NCI-H1694 (cell line): ENCODE measurements at regions not wholly inside any gene's neighbourhood (a gene's known extent, or its start where the extent isn't known, plus 50 kb on each side); places are given as distances from the start of the nearest gene placed in this dataset.
"Not testable (repeated sequence)": the region's sequence is repeated elsewhere in the genome, so short reads cannot be mapped to it uniquely, and the experiment has no call there.

ENCODE experiments used
- DNase-seq: peaks from one replicate; lab custom pipeline; 2025; lab: John Stamatoyannopoulos, UW

DNA sequence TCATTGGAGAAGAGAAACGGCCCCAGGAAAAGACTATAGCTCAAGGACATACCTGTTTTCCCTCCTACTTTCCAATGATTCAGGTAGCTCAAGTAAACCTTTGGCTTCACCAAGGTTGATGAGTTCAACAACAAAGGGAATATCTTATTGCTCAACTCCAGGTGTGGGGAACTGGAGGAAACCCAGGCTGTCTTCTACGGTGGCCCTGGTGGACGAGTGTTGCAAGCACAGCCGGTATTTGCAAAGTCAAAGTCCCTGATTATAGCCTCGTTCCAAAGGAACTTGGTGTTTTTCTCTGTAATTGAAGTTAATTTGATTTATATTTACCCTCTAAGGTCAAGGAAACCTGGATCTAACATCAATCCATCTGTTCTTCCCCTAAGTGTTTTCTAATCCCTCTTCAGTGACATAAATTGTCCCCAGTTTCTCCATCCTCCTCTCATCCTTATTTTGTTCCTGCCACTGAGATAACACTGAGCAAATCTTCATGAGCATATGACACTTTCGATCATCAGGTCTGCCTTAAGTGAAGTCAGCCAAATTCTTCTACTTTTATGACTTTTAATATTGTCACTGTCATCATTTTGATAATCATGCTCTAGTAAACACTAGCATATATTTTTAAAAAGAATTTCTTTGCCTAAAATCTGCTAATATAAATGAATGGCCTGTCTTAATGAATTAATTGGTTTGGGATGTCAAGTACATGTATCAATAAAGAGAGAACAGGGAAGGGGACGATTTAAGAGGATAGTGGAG, 174.6 kb upstream of the TBX3 start:
- DNase-seq: no peak

DNA sequence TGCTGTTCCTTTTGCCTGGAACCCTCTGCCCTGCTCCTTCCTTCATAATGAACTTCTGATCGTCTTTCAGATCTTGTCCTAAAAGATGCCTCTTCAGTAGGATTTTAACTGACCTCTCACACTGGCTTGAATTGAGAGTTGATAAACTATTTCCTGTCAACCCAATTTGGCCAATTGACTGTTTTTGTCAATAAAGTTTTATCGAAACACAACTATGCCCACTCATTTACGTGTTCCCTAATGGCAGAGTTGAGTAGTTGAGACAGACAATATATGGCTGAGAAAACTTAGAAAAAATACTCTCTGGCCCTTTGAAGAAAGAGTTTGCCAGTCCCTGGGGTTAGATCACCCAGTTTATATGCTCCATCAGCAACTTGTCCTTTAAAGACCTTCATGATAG, 171.7 kb upstream of the TBX3 start:
- no peak for DNase-seq

DNA sequence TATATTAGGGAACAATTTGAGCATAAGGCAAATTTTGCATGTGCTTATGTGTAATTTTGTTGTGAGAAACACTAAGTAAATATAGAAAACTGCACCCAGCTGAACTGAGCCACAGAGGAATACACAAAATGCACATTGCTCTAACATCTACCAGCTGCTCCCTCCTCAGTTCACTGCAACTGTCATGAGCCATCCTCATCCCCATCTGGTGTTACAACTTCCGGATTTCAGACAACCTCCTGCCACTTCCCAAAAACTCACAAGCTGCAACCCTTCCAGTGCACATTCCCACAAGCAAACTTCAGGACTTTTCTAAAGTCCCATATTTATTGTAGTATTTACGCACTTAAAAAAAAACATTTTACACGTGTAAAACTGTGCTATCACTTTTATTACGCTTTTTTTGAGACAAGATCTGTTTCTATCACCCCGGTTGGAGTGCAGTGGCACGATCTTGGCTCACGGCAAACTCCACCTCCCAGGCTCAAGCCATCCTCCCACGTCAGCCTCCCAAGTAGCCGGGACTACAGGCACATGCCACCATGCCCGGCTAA, 169.1 kb upstream of the TBX3 start:
- DNase-seq: no peak

DNA sequence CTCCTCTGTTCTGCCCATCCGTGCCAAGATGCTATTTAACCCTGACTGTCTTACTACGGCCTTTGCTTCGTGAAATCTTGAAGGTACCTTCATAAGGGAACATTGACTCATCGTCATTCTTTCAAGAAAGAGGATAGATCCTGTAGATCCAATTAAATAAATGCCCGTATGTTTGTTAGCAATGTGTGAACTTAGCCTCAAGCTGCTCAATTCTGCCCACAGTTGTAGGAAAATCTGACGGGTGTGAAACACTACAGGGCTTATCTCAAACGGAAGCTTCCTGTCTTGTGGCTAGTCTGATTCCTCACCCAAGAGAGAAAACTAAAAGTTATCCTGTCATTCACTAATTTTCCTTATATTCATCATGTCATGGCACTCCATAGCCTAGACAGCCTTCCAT, 168.0 kb upstream of the TBX3 start:
- DNase-seq: no peak

DNA sequence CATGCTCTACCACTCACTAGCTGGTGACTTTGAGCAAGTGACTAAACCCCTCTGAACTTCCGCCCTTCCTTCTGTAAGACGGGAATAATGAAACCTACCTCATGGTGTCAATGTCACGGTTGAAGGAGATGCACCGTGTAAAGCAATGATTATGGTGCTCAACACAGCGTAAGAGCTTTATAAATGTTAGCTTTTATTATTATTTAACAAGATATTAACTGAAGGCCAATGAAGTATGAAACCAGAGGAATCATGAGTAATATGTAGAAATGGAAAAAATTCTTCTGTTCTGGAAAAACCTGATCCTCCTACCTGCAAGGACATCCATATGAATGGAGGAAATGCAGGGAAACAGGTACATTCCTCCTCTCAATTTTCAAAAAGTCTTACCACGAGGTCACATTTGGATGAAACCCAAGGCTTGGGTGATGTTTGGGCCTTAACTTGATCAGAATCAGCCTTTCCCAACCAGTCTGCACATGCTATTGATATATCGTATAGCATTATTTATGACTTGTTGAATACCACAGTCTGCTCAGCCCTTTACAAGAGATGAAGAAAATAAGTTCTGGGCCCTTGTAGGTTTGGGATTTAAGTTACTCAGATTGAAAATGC, 166.8 kb upstream of the TBX3 start:
- no peak for DNase-seq

DNA sequence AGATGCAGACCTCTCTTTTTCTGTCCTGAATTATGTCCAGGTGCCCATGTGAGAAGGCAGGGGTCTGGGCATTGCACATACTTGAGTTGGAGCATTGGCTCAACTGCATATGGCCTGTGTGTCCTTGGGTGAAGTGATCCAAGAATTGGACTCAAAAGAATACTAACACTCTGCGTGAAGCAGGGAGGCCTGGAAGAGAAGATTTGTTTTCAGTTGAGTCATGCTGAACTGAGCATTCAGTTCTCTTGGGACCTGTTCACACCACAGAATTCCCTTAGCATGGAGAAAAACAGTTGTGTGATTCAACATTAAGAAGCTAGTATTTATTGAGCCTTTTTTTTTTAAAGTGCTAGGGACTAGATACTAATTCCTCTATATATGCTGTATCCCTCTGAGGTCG, 164.7 kb upstream of the TBX3 start:
- DNase-seq: no peak

DNA sequence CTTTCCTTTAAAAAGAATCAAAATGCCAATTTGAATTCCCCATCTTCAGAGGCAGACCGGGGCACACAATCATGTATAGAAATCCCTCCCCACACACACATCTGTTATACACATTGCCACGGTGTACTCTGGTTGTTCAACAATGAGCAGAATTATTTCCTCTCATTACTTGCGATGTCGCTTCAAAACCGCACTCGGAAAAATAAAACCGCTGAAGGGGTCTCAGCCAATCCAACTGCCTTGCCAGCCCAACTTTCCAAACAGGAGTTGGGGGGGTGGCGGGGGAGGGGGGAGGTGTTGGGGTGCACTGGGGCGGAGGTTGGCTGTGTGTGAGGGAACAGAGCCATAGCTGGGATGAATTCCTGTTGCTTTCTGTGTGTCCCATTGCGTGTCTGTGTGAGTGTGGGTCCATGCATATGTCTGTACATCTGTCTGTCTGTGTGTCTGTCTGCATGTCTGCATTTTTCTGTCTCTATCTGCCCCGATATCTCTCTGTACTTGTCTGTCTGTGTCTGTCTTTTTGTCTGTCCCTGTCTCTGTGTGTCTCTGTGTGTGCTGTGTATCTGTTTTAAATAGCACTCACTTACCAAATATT, 163.6 kb upstream of the TBX3 start:
- no peak for DNase-seq

DNA sequence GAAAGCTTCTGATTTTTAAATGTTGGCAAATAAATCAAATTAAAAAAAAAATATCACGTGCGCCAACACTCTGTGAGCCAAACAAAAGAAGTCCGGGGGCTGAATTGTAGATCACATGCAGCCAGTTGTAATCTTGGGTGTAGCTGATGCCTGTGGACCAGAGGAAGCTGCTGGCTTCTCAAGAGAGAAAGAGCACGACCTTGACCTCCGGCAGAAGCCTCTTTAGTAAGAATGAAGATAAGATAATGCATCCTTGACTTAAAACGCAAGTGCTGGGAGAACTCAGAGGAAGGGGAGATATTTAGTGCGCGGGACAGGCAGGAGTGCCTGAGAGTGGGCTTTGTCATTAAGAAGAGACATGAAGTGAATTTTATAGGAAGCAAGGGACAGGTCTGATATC, 162.8 kb upstream of the TBX3 start:
- DNase-seq: no peak

DNA sequence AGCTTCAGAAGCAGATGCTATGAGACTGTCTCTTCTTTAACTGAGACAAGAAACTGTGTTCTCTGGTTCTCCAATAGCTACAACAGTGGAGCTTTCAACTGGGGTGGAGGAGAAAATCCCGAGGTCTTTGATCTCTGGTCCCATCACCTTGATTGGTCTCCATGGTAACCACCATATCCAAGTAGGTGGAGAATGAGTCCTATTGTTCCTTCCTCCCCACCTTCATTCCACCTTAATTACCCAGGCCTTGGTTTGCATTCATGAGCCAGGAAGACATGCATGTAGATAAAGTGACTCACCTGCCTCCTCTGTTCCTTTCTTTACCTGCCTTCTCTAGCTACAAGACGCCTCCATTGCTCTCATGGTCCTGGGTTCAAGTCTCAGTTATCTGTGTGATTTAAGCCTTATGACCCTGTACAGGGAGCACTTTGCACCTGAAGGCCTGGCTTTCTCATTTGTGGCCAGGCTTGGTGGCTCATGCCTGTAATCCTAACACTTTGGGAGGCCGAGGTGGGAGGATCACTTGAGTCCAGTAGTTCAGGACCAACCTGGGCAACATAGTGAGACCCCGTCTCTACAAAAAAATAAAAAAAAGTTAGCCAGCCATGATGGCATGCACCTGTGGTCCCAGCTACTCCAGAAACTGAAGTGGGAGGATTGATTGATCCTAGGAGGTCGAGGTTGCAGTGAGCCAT, 157.7 kb upstream of the TBX3 start:
- DNase-seq: no peak

DNA sequence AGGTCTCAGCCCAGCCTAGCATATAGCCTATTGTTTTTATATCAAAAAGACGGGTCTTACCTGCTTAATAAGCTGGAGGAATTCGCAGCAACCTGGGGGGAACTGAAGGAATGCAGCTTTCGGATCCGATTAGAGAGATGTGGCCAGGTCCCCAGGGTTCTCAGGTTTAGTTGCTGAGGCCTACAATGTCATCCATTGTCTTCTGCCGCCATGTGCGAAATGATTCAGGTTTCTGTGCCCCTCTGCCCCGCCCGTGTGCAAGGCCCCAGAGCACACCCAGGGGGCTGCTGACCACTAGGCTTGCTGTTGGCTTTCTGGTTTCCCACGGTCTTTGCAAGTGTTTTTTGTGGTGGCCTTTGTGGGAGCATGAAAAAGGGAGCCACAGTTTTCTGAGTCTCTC, 154.5 kb upstream of the TBX3 start:
- DNase-seq: no peak

DNA sequence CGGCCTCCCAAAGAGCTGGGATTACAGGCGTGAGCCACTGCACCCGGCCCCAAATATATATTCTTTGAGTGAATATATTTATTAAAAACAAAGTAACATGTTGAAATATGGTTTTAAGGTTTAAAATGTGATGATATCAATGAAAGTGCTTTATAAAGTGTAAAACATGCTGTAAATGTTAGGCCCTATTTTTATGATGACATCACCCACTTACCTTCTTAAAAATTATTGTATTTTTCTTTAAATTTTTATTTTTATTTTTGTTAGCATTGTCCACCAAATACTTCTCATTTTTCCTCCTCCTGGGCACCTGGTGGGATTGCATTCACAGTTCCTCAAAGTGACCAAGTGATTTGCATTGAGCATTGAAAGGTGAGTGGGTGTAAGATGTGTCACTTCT, 152.6 kb upstream of the TBX3 start:
- no peak for DNase-seq

DNA sequence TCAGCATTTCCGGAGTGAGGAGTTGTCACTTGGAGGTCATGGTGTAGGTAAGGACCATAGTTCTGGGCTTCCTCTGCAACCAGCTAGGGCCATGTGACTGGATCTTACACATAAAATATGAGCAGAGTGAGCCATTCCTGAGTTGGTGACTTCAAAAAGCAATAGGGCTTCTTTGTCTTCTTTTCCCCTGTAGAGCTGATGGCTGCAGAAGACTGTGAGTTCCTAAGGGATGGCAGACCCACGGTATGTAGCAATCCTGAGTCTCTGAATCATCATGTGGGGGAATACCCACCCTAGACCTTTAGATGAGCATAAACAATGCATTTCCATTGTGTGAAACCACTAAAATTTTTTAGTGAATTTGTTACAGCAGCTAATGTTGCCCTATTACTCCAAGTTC, 151.1 kb upstream of the TBX3 start:
- no peak for DNase-seq

DNA sequence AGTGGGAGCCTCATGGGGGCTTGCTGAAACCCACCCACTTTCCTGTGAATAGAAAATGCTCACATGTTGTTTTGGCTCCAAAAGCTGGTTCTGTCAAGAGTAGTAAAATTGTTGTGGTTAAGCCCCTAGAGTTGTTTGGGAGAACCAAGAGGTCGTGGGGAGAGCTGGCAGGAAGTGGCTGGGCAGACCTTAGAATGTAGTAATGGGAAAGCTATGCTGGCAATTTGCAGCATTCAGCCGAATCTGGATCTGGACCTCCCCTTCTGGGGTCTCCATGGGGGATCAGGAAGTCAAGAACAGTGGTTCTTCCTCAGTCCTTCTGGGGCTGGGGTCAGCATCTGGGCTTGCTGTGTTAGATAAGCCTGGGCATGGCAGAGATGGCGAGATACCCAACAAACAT, 150.6 kb upstream of the TBX3 start:
- no peak for DNase-seq

DNA sequence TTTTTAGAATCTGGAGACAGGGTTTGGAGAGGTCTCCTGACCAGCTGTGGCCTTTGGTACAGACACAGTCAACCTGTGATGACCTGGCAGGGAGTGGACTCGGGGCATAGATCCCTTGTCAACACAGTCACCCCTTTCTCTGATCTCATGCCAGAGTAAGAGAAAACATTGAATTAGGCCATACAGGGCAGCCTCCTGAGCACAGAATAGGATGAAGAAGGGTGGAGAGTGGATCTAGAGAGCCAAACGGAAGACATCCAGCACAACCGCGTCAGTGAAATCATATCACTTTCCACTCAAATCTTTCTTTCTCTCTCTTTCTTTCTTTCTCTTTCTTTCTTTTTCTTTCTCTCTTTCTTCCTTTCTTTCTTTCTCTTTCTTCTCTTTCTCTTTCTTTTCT, 145.9 kb upstream of the TBX3 start:
- no peak for DNase-seq

DNA sequence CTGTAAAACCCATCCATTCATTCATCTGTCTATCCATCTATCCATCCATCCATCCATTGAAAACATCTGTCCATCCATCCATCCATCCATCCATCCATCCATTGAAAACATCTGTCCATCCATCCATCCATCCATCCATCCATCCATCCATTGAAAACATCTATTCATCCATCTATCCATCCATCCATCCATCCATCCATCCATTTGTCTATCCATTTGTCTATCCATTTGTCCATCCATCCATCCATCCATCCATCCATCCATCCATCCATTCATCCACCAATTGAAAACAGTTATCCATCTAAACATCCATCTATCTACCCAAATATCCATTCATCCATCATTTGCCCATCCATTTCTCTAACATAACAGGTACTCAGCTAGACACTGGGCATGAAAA, 145.3 kb upstream of the TBX3 start:
- not testable (repeated sequence) for DNase-seq

DNA sequence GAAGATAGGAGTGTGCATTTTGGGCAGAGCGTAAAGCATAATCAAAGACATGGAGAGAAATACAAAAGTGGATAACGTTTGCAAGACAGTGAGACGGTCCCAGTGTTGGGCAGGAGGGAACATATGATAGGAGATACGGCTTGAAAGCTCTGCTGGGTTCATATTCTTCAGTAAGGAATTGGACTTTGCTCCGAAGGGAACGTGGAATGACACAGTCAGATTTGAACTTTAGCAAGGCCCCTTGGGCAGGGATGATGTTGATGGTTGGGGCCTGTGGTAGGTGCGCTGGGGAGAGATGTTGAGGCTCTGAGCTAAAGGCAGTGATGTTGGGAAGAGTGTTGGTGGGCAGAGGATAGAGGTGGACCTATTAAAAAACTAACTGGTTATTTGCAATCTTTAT, 143.5 kb upstream of the TBX3 start:
- no peak for DNase-seq

DNA sequence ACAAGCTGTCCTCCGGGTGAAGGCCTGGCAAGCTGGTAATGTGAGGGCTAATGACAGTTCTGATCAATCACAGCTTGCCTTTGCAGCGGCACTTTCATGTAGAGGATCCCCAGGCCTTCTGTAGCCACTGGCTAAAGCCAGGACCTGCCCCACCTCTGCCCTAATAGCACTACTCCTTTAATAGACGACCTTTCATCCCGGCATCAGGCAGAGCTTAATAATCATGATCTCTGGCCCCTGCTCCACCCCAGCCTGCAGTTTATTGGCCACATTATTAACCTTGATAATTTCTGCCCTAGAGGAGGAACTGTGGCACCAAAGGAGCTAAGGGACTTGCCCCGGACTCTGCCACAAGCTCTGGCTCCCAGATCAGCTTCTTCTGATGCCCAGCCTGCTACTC, 142.3 kb upstream of the TBX3 start:
- DNase-seq: no peak

DNA sequence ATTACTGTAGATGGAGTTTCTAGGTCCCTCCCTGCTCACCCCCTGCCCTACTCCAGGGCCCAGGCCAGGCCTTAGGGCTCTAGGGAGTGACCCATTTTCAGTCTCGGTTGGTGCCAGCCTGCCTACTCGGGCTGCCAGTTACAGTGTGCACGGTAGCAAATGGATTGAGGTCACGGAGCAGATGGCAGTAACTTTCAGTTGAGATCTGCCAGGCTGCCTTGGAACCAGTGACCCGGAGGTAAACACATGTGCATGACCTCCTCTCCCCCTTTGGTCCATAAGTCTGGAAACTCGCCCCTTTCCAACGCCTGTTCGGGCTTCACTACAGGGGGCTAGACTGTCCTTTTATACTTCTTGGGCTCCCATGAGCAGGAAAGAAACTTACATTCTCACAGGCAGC, 139.7 kb upstream of the TBX3 start:
- DNase-seq: no peak

DNA sequence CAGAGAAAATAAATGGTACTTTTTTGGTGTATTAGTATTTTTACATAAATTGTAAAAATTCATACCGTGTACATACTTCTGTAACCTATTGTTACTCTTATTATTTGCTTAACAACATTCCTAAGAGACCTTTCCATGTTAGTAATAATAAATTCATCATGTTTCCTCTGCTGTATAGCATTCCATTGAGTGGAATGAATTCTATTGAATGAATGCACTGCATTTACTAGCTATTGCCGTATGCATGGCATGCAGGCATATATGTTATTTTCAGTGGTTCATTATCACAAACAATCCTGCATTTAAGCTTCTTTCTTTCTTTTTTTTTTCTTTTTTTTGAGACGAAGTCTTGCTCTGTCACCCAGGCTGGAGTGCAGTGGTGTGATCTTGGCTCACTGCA, 137.6 kb upstream of the TBX3 start:
- DNase-seq: no peak

DNA sequence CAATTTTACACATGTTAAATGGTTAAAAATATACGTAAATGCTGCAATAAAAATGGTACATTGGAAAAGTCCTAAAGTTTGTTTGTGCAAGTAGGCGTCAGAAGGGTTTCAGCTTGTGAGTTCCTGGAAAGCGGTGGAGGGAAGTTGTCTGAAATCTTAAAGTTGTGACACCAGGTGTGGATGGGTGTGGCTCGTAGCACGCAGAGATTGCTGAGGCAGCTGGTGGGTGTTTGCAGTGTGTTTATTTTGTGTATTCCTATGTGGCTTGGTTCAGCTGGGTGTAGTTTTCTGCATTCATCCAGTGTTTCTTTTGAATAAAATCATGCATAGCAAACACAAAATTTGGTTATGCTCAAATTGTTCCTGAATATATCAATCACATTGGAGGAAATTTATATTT, 136.8 kb upstream of the TBX3 start:
- DNase-seq: no peak

DNA sequence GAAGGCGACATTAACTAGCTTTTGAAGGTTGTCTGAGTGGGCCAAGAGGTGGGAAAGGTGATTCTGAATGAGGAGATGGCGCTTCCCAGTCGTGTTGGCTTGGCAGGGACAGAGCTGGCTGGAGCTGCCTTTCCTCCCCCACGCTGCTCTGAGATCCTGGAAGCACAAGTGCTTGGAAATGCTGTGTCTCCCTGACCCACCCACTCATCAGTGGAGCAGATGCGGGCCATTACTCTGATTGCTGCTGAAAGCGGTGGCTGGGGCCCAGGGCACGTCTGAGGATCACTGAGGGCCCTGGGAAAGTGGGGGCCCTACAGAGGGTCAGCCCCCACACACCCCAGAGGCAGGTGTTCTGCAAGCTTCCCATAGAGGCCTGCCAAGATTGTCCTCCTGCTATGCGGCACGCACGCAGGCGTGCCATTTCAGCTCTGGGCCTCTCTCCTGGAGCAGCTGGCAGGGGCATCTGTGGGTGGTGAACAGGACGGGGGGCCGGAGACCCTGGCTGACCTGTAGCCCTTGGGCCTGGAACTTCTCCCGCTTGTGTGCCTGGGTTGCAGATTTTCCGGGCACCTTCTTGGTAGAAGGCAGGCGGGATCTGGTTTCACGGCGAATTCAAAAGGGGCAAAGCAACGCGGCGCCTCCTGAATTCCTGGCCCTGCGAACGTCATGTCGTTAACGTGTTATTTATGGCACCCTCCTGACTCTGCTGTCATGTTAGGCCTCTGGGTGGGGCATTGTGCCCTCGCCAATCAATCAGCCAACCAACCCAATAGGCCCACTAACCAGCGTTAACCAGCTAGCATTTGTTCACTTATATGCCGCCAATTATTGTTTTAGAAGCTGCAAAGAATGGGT, 133.8 kb upstream of the TBX3 start:
- no peak for DNase-seq
